HCT116 (cell line): ENCODE measurements at regions not wholly inside any gene's neighbourhood (a gene's known extent, or its start where the extent isn't known, plus 50 kb on each side); places are given as distances from the start of the nearest gene placed in this dataset.

Experiments used
- ATAC-seq: fragments of 200-7000 bp; cut with Tn5 transposase; 2 replicates; pipeline ENCODE4 v1.9.1; 2020; ENCODE audit warnings: mild to moderate bottlenecking, moderate library complexity
- BruUV-seq: library from RNA; stranded (reverse); fragments of 400-500 nt; replicated peaks from 2 replicates; lab custom pipeline; 2021; lab: Mats Ljungman, UMichigan
- CTCF ChIA-PET: fragments of 300-600 bp; sonication (Branson Sonifier 250); formaldehyde crosslinking; loops from one replicate; lab custom pipeline; 2021; ENCODE audit warnings: antibody characterized with exemption; lab: Charles Lee
- POLR2A ChIA-PET: fragments of 300-600, 350-600 bp; sonication (Branson Sonifier 250); formaldehyde crosslinking; loops from one replicate; lab custom pipeline; 2021; ENCODE audit warnings: antibody characterized with exemption; lab: Charles Lee
- RAD21 ChIA-PET, 2 experiments: fragments of 300-600 bp; sonication (Branson Sonifier 250); formaldehyde crosslinking; loops; one replicate each; lab custom pipeline; 2023; ENCODE audit warnings: low total read pairs in 2 of 2; ENCODE audit not compliant: uncharacterized antibody in 2 of 2, unreplicated experiment in 2 of 2, low non-redundant PET in 1 of 2; lab: Charles Lee
- DNase-seq: peaks from one replicate; pipeline ENCODE4 v3.0.0-alpha.2; 2010; ENCODE audit warnings: low read depth, low spot score
- H2AFZ ChIP-seq: fragments of 200-600 bp; shearing (Covaris generic), sonication (generic); 2 replicates; pipeline ENCODE4 v1.6.1; 2017; ENCODE audit warnings: low read depth, mixed run types, mixed read lengths, antibody characterized with exemption, low read length; ENCODE audit not compliant: poor library complexity, severe bottlenecking
- H3K27ac ChIP-seq: 2 replicates; pipeline ENCODE4 v1.5.1; 2012; ENCODE audit warnings: low read depth, low read length
- H3K27me3 ChIP-seq: fragments of 200-600 bp; sonication (generic); 2 replicates; pipeline ENCODE4 v1.6.1; 2016; ENCODE audit warnings: mixed run types, low read length, mixed read lengths; ENCODE audit not compliant: insufficient read depth
- H3K36me3 ChIP-seq, 2 experiments: fragments of 200-500 bp in 1 of 2; fragments of 200-600 bp in 1 of 2; sonication (Bioruptor generic) in 1 of 2; sonication (generic) in 1 of 2; 2 replicates each; pipeline versions ENCODE4 v1.5.1 to v1.6.1; 2014 to 2016; ENCODE audit warnings: low read length in 2 of 2, inconsistent platforms in 1 of 2, mixed read lengths in 1 of 2, mixed run types in 1 of 2; ENCODE audit not compliant: insufficient read depth in 2 of 2, control insufficient read depth in 1 of 2
- H3K4me1 ChIP-seq, 2 experiments: fragments of 200-600 bp in 1 of 2; sonication (generic) in 1 of 2; 2 replicates each; pipeline versions ENCODE4 v1.5.1 to v1.6.1; 2012 to 2017; ENCODE audit warnings: low read length in 2 of 2, inconsistent platforms in 1 of 2, mild to moderate bottlenecking in 1 of 2, mixed read lengths in 1 of 2, mixed run types in 1 of 2, moderate library complexity in 1 of 2; ENCODE audit not compliant: insufficient read depth in 2 of 2, control insufficient read depth in 1 of 2
- H3K4me2 ChIP-seq: fragments of 200-600 bp; sonication (generic); 2 replicates; pipeline ENCODE4 v1.6.1; 2017; ENCODE audit warnings: mixed run types, low read length, mixed read lengths
- H3K4me3 ChIP-seq, 2 experiments: fragments of 200-600 bp in 1 of 2; sonication (generic) in 1 of 2; replicated peaks in 1 of 2; 2 replicates each; pipeline ENCODE4 v1.5.1; 2011 to 2016; ENCODE audit warnings: low read length in 2 of 2, control low read depth in 1 of 2, low read depth in 1 of 2, mild to moderate bottlenecking in 1 of 2, mixed read lengths in 1 of 2, mixed run types in 1 of 2
- H3K79me2 ChIP-seq: fragments of 200-600 bp; sonication (generic); 2 replicates; pipeline ENCODE4 v1.6.1; 2017; ENCODE audit warnings: mild to moderate bottlenecking, mixed run types, low read length, moderate library complexity, mixed read lengths; ENCODE audit not compliant: insufficient read depth
- H3K9ac ChIP-seq: fragments of 200-600 bp; sonication (generic); 2 replicates; pipeline ENCODE4 v1.6.1; 2016; ENCODE audit warnings: low read length, mixed read lengths
- H3K9me2 ChIP-seq: fragments of 200-600 bp; sonication (generic), shearing (Covaris generic); 2 replicates; pipeline ENCODE4 v1.6.1; 2017; ENCODE audit warnings: mixed run types, mild to moderate bottlenecking, moderate library complexity; ENCODE audit not compliant: insufficient read depth
- H3K9me3 ChIP-seq, 2 experiments: fragments of 200-500 bp in 1 of 2; fragments of 200-600 bp in 1 of 2; sonication (Bioruptor generic) in 1 of 2; sonication (generic) in 1 of 2; 2 replicates each; pipeline ENCODE4 v1.6.1; 2014 to 2017; ENCODE audit warnings: low read length in 2 of 2, mixed read lengths in 2 of 2, inconsistent platforms in 1 of 2, low read depth in 1 of 2, mild to moderate bottlenecking in 1 of 2, mixed run types in 1 of 2, moderate library complexity in 1 of 2; ENCODE audit not compliant: control insufficient read depth in 1 of 2, insufficient read depth in 1 of 2
- H4K20me1 ChIP-seq: fragments of 200-600 bp; sonication (generic), shearing (Covaris generic); 2 replicates; pipeline ENCODE4 v1.6.1; 2017; ENCODE audit warnings: mixed run types, mild to moderate bottlenecking, moderate library complexity; ENCODE audit not compliant: insufficient read depth
- CBX3 ChIP-seq: IDR thresholded peaks from 2 replicates; pipeline ENCODE4 v1.6.1; 2012; ENCODE audit warnings: low read depth
- EGR1 ChIP-seq: IDR thresholded peaks from 2 replicates; pipeline ENCODE4 v1.6.1; 2012; ENCODE audit warnings: low read depth
- ELF1 ChIP-seq: IDR thresholded peaks from 2 replicates; pipeline ENCODE4 v1.6.1; 2012; ENCODE audit warnings: low read depth, borderline replicate concordance
- EZH2 ChIP-seq: fragments of 200-600 bp; sonication (generic); IDR thresholded peaks from 2 replicates; pipeline ENCODE4 v1.6.1; 2017; ENCODE audit warnings: antibody characterized with exemption, mixed run types
- EZH2phosphoT487 ChIP-seq: fragments of 200-600 bp; IDR thresholded peaks from 2 replicates; pipeline ENCODE4 v1.6.1; 2018; ENCODE audit warnings: antibody characterized with exemption, borderline replicate concordance
- FOSL1 ChIP-seq: IDR thresholded peaks from 2 replicates; pipeline ENCODE4 v1.6.1; 2012; ENCODE audit warnings: low read depth
- JUND ChIP-seq: IDR thresholded peaks from 2 replicates; pipeline ENCODE4 v1.6.1; 2012
- POLR2A ChIP-seq: IDR thresholded peaks from 2 replicates; pipeline ENCODE4 v1.7.0; 2011; ENCODE audit warnings: borderline replicate concordance; ENCODE audit not compliant: insufficient read depth, insufficient read length; ENCODE audit errors: extremely low read depth
- POLR2AphosphoS5 ChIP-seq: IDR thresholded peaks from 2 replicates; pipeline ENCODE4 v1.6.1; 2011; ENCODE audit warnings: mild to moderate bottlenecking, low read depth, low read length, moderate library complexity
- SIN3A ChIP-seq: IDR thresholded peaks from 2 replicates; pipeline ENCODE4 v1.6.1; 2012; ENCODE audit warnings: low read depth
- SRF ChIP-seq: IDR thresholded peaks from 2 replicates; pipeline ENCODE4 v1.6.1; 2012; ENCODE audit warnings: low read depth
- TCF7L2 ChIP-seq: IDR thresholded peaks from 2 replicates; pipeline ENCODE4 v1.7.0; 2011; ENCODE audit warnings: borderline replicate concordance, inconsistent platforms; ENCODE audit not compliant: insufficient read depth, insufficient read length; ENCODE audit errors: extremely low read depth
- YY1 ChIP-seq: IDR thresholded peaks from 2 replicates; pipeline ENCODE4 v1.6.1; 2011; ENCODE audit warnings: low read length, low read depth, moderate library complexity, mild to moderate bottlenecking; ENCODE audit not compliant: insufficient replicate concordance; ENCODE audit errors: extremely low read depth
- ZFX ChIP-seq: fragments of 450-650 bp; IDR thresholded peaks from 2 replicates; pipeline ENCODE4 v1.6.1; 2017
- ZNF274 ChIP-seq: fragments of 200-500 bp; sonication (Bioruptor generic); IDR thresholded peaks from 2 replicates; pipeline ENCODE4 v1.6.1; 2014; ENCODE audit warnings: mild to moderate bottlenecking, low read depth, low read length, inconsistent platforms
- intact Hi-C: fragments of 100-400 bp; cut with micrococcal nuclease; formaldehyde crosslinking; loops from 2 replicates; pipeline ENCODE4 v1.10.0; 2022
- TF ChIP-seq, protein P1 (sequence below), 3 experiments: fragments of 200-600 bp in 1 of 3; sonication (generic) in 1 of 3; IDR thresholded peaks in 2 of 3; conservative IDR thresholded peaks in 1 of 3; 2 replicates each; pipeline ENCODE4 v1.5.1; 2012 to 2017; ENCODE audit warnings: low read depth in 2 of 3, low read length in 2 of 3, antibody characterized with exemption in 1 of 3, borderline replicate concordance in 1 of 3, control low read depth in 1 of 3, mild to moderate bottlenecking in 1 of 3, mixed read lengths in 1 of 3, mixed run types in 1 of 3, moderate library complexity in 1 of 3; ENCODE audit not compliant: insufficient read depth in 1 of 3
- TF ChIP-seq, protein P2 (sequence below): IDR thresholded peaks from 2 replicates; pipeline ENCODE4 v1.6.1; 2011; ENCODE audit warnings: mild to moderate bottlenecking, low read length, moderate library complexity; ENCODE audit not compliant: insufficient replicate concordance; ENCODE audit errors: extremely low read depth
- TF ChIP-seq, protein P3 (sequence below): IDR thresholded peaks from 2 replicates; pipeline ENCODE4 v1.6.1; 2012
- TF ChIP-seq, protein P4 (sequence below): IDR thresholded peaks from 2 replicates; pipeline ENCODE4 v1.6.1; 2012; ENCODE audit warnings: low read depth
- TF ChIP-seq, protein P5 (sequence below): IDR thresholded peaks from 2 replicates; pipeline ENCODE4 v1.6.1; 2012

DNA sequence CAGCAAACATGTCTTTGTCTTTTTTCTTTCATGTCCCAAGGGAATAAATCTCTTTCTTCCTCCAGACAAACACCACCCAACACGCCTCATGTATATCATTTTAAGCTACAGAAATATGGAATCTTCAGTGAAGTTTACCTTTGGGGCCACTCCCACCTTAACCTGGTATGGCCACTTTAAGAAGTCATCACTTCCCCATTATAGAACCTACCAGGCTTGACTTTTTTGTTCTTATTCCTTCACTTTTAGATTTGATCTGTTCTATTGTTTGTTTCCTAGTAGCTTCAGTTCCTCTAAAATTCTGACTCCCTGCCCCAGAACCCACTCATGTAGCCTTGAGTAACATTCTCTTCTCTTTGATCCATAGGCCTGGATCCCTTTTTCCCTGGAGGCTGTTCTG lies 226.3 kb downstream of the HLX start:
- no peak overlapping the region for H2AFZ ChIP-seq
- H3K4me2 ChIP-seq: no peak overlapping the region
- intact Hi-C loops: no loop called here
- RAD21 ChIA-PET: no interaction called here
- H3K27me3 ChIP-seq: no peaks in the 10 kb centered on the region
- H3K9me3 ChIP-seq: no peaks in the 10 kb centered on the region
- H3K4me3 ChIP-seq: no peak overlapping the region
- POLR2A ChIA-PET: no interaction called here
- ATAC-seq: no peak
- H4K20me1 ChIP-seq: no peaks in the 10 kb centered on the region
- CTCF ChIA-PET: no interaction called here
- no peak overlapping the region for H3K27ac ChIP-seq
- no TSS peak for BruUV-seq
- no peaks in the 10 kb centered on the region for H3K79me2 ChIP-seq
- no peaks in the 10 kb centered on the region for H3K9me2 ChIP-seq
- TF ChIP-seq JUND: no peak
- TF ChIP-seq EZH2phosphoT487: no peak
- TF ChIP-seq SIN3A: no peak
- TF ChIP-seq ZFX: no peak
- no peak for TF ChIP-seq YY1
- TF ChIP-seq POLR2AphosphoS5: no peak
- TF ChIP-seq, protein P1, sequence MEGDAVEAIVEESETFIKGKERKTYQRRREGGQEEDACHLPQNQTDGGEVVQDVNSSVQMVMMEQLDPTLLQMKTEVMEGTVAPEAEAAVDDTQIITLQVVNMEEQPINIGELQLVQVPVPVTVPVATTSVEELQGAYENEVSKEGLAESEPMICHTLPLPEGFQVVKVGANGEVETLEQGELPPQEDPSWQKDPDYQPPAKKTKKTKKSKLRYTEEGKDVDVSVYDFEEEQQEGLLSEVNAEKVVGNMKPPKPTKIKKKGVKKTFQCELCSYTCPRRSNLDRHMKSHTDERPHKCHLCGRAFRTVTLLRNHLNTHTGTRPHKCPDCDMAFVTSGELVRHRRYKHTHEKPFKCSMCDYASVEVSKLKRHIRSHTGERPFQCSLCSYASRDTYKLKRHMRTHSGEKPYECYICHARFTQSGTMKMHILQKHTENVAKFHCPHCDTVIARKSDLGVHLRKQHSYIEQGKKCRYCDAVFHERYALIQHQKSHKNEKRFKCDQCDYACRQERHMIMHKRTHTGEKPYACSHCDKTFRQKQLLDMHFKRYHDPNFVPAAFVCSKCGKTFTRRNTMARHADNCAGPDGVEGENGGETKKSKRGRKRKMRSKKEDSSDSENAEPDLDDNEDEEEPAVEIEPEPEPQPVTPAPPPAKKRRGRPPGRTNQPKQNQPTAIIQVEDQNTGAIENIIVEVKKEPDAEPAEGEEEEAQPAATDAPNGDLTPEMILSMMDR (IDR thresholded peaks at IDR 0.05 in 2 of 3, conservative IDR thresholded peaks at IDR 0.05 in 1 of 3; ENCODE audit: borderline replicate concordance in 1 of 3, insufficient read depth in 1 of 3, low read depth in 2 of 3, low read length in 2 of 3): no peak
- no peak for TF ChIP-seq SRF
- no peak for TF ChIP-seq EZH2
- TF ChIP-seq, protein P2, sequence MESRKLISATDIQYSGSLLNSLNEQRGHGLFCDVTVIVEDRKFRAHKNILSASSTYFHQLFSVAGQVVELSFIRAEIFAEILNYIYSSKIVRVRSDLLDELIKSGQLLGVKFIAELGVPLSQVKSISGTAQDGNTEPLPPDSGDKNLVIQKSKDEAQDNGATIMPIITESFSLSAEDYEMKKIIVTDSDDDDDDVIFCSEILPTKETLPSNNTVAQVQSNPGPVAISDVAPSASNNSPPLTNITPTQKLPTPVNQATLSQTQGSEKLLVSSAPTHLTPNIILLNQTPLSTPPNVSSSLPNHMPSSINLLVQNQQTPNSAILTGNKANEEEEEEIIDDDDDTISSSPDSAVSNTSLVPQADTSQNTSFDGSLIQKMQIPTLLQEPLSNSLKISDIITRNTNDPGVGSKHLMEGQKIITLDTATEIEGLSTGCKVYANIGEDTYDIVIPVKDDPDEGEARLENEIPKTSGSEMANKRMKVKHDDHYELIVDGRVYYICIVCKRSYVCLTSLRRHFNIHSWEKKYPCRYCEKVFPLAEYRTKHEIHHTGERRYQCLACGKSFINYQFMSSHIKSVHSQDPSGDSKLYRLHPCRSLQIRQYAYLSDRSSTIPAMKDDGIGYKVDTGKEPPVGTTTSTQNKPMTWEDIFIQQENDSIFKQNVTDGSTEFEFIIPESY: no peak
- TF ChIP-seq, protein P3, sequence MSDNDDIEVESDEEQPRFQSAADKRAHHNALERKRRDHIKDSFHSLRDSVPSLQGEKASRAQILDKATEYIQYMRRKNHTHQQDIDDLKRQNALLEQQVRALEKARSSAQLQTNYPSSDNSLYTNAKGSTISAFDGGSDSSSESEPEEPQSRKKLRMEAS: no peak
- TF ChIP-seq, protein P4, sequence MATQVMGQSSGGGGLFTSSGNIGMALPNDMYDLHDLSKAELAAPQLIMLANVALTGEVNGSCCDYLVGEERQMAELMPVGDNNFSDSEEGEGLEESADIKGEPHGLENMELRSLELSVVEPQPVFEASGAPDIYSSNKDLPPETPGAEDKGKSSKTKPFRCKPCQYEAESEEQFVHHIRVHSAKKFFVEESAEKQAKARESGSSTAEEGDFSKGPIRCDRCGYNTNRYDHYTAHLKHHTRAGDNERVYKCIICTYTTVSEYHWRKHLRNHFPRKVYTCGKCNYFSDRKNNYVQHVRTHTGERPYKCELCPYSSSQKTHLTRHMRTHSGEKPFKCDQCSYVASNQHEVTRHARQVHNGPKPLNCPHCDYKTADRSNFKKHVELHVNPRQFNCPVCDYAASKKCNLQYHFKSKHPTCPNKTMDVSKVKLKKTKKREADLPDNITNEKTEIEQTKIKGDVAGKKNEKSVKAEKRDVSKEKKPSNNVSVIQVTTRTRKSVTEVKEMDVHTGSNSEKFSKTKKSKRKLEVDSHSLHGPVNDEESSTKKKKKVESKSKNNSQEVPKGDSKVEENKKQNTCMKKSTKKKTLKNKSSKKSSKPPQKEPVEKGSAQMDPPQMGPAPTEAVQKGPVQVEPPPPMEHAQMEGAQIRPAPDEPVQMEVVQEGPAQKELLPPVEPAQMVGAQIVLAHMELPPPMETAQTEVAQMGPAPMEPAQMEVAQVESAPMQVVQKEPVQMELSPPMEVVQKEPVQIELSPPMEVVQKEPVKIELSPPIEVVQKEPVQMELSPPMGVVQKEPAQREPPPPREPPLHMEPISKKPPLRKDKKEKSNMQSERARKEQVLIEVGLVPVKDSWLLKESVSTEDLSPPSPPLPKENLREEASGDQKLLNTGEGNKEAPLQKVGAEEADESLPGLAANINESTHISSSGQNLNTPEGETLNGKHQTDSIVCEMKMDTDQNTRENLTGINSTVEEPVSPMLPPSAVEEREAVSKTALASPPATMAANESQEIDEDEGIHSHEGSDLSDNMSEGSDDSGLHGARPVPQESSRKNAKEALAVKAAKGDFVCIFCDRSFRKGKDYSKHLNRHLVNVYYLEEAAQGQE: no peak
- TF ChIP-seq POLR2A: no peak
- TF ChIP-seq CBX3: no peak
- no peak for TF ChIP-seq ZNF274
- no peak for TF ChIP-seq TCF7L2
- no peak for TF ChIP-seq ELF1
- TF ChIP-seq, protein P5, sequence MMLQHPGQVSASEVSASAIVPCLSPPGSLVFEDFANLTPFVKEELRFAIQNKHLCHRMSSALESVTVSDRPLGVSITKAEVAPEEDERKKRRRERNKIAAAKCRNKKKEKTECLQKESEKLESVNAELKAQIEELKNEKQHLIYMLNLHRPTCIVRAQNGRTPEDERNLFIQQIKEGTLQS: no peak
- TF ChIP-seq EGR1: no peak
- TF ChIP-seq FOSL1: no peak
- TF ChIP-seq, all 23 proteins: peak for 0
- Histone ChIP-seq H3K4me1 (no peaks in the 10 kb centered on the region), H3K9ac (no peak overlapping the region), H3K36me3 (no peaks in the 10 kb centered on the region)
- DNase-seq: no peak
